SIG-M5 treated with dmso at 0.1 percent for 504 hours (cell line): ENCODE measurements at regions not wholly inside any gene's neighbourhood (a gene's known extent, or its start where the extent isn't known, plus 50 kb on each side); places are given as distances from the start of the nearest gene placed in this dataset.
"Not testable (repeated sequence)": the region's sequence is repeated elsewhere in the genome, so short reads cannot be mapped to it uniquely, and the experiment has no call there.

Source experiments
- DNase-seq: peaks from one replicate; lab custom pipeline; 2025; ENCODE audit not compliant: unreplicated experiment; lab: John Stamatoyannopoulos, UW

- DNase-seq, result not testable (repeated sequence)
Observed at GRCh38 chr2:215889240-215889969, 123.9 kb downstream of the MREG start.

- DNase-seq, result no peak
Observed at GRCh38 chr2:215888680-215889079, 124.7 kb downstream of the MREG start.

GRCh38 chr2:215887303-215887702, 126.0 kb downstream of the MREG start:
- no peak for DNase-seq

- DNase-seq, result no peak
Observed at GRCh38 chr2:215886022-215886421, 127.3 kb downstream of the MREG start.

- DNase-seq, result no peak
Observed at GRCh38 chr2:215885536-215885935, 127.8 kb downstream of the MREG start.

GRCh38 chr2:215884451-215885087, 128.8 kb downstream of the MREG start:
- no peak for DNase-seq

- DNase-seq, result no peak
Observed at GRCh38 chr2:215883799-215884198, 129.6 kb downstream of the MREG start.

GRCh38 chr2:215882689-215883088, 130.7 kb downstream of the MREG start:
- no peak for DNase-seq

- DNase-seq, result no peak
Observed at GRCh38 chr2:215881582-215881981, 131.8 kb downstream of the MREG start.

GRCh38 chr2:215880970-215881369, 132.4 kb downstream of the MREG start:
- no peak for DNase-seq

GRCh38 chr2:215879977-215880940, 133.1 kb downstream of the MREG start:
- no peak for DNase-seq

- no peak for DNase-seq
Observed at GRCh38 chr2:215879331-215879730, 134.0 kb downstream of the MREG start.

GRCh38 chr2:215878476-215879063, 134.8 kb downstream of the MREG start:
- DNase-seq, result peak; percentile 40

GRCh38 chr2:215876937-215877238, 136.5 kb downstream of the MREG start:
- no peak for DNase-seq

- DNase-seq, result no peak
Observed at GRCh38 chr2:215876139-215876936, 137.0 kb downstream of the MREG start.

- no peak for DNase-seq
Observed at GRCh38 chr2:215874418-215874817, 138.9 kb downstream of the MREG start.

- no peak for DNase-seq
Observed at GRCh38 chr2:215870986-215871385, 142.4 kb downstream of the MREG start.

- DNase-seq, result no peak
Observed at GRCh38 chr2:215870088-215870490, 143.3 kb downstream of the MREG start.

- DNase-seq, result no peak
Observed at GRCh38 chr2:215868846-215869543, 144.4 kb downstream of the MREG start.

GRCh38 chr2:215866606-215867005, 146.7 kb downstream of the MREG start:
- no peak for DNase-seq
